ENCODE measurements at regions not wholly inside any gene's neighbourhood (a gene's known extent, or its start where the extent isn't known, plus 50 kb on each side); places are given as distances from the start of the nearest gene placed in this dataset.

DNA sequence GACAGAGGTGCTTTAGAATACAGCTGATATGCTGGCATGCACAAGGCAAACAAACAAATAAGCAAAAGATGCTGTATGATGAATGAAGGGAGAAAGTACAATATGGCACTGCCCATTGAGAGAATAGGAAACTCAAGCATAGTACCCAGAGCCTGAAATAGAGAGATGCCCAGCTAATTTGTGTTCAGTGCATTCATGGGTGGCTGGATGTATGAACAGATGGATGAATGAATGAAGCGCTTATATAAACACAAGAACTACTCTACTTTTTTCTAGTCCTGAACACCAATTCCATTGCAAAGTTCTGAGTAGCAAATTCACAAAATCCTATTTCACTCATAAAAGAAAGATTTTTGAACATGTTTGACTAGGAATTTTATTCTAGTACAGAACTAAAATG, 756.3 kb downstream of the SATB2 start:
- H3F3A ChIP-seq (ENCODE audit: insufficient read depth, low read length), result no peaks in the 10 kb centered on the region
- no peak overlapping the region for H3K9ac ChIP-seq (ENCODE audit: low read length)
- TF ChIP-seq, protein P1, sequence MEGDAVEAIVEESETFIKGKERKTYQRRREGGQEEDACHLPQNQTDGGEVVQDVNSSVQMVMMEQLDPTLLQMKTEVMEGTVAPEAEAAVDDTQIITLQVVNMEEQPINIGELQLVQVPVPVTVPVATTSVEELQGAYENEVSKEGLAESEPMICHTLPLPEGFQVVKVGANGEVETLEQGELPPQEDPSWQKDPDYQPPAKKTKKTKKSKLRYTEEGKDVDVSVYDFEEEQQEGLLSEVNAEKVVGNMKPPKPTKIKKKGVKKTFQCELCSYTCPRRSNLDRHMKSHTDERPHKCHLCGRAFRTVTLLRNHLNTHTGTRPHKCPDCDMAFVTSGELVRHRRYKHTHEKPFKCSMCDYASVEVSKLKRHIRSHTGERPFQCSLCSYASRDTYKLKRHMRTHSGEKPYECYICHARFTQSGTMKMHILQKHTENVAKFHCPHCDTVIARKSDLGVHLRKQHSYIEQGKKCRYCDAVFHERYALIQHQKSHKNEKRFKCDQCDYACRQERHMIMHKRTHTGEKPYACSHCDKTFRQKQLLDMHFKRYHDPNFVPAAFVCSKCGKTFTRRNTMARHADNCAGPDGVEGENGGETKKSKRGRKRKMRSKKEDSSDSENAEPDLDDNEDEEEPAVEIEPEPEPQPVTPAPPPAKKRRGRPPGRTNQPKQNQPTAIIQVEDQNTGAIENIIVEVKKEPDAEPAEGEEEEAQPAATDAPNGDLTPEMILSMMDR (IDR thresholded peaks at IDR 0.05; ENCODE audit: low read length), result no peak
- no peaks in the 10 kb centered on the region for H3K79me2 ChIP-seq (ENCODE audit: low read length)
- no peak overlapping the region for H3K27ac ChIP-seq (ENCODE audit: low read length)
- no peaks in the 10 kb centered on the region for H3K27me3 ChIP-seq (replicated peaks; ENCODE audit: insufficient read depth, low read length)
- no peaks in the 10 kb centered on the region for H3K36me3 ChIP-seq (replicated peaks; ENCODE audit: insufficient read depth, low read length)
- no peak overlapping the region for H3K4me3 ChIP-seq (ENCODE audit: low read length)
- H3K9me2 ChIP-seq (replicated peaks; ENCODE audit: insufficient read depth, low read length), result no peaks in the 10 kb centered on the region
- no peaks in the 10 kb centered on the region for H4K20me1 ChIP-seq (ENCODE audit: insufficient read depth, low read length)
- H3K4me1 ChIP-seq (ENCODE audit: low read length), result peaks cover 20% of the 10 kb centered on the region
- no peak overlapping the region for H2AFZ ChIP-seq (ENCODE audit: low read length)
- H3K9me3 ChIP-seq (replicated peaks; ENCODE audit: insufficient read depth, low read length), result no peaks in the 10 kb centered on the region
- no peak overlapping the region for H3K4me2 ChIP-seq (ENCODE audit: low read depth, low read length)
- DNase-seq, result no peak

- H3K4me1 ChIP-seq (ENCODE audit: low read length), result peaks cover 20% of the 10 kb centered on the region
- TF ChIP-seq, protein P1 (IDR thresholded peaks at IDR 0.05; ENCODE audit: low read length), result no peak
- no peak for TF ChIP-seq EZH2phosphoT487 (IDR thresholded peaks at IDR 0.05; ENCODE audit: low read length)
- no peak for TF ChIP-seq EZH2 (optimal IDR thresholded peaks at IDR 0.05; ENCODE audit: low read depth, low read length)
- H3K9ac ChIP-seq (ENCODE audit: low read length), result no peak overlapping the region
- no peaks in the 10 kb centered on the region for H3K27me3 ChIP-seq (replicated peaks; ENCODE audit: insufficient read depth, low read length)
- H3K27ac ChIP-seq (ENCODE audit: low read length), result no peak overlapping the region; the same call in 1 of the 2 replicates
- H4K20me1 ChIP-seq (ENCODE audit: insufficient read depth, low read length), result no peaks in the 10 kb centered on the region
- peak; percentile 74 for DNase-seq
- no peak overlapping the region for H2AFZ ChIP-seq (ENCODE audit: low read length)
- peak overlapping the region; percentile 19; the same call in 1 of the 2 replicates for H3K4me2 ChIP-seq (ENCODE audit: low read depth, low read length)
- H3K36me3 ChIP-seq (replicated peaks; ENCODE audit: insufficient read depth, low read length), result no peaks in the 10 kb centered on the region
- no peaks in the 10 kb centered on the region for H3K9me2 ChIP-seq (replicated peaks; ENCODE audit: insufficient read depth, low read length)
- H3K4me3 ChIP-seq (ENCODE audit: low read length), result no peak overlapping the region
- no peaks in the 10 kb centered on the region for H3K79me2 ChIP-seq (ENCODE audit: low read length)
- no peaks in the 10 kb centered on the region for H3K9me3 ChIP-seq (replicated peaks; ENCODE audit: insufficient read depth, low read length)
- no peaks in the 10 kb centered on the region for H3F3A ChIP-seq (ENCODE audit: insufficient read depth, low read length)
Observed at GRCh38 chr2:198700319-198700718, 757.4 kb downstream of the SATB2 start.

- TF ChIP-seq, protein P1 (IDR thresholded peaks at IDR 0.05; ENCODE audit: low read length), result no peak
- TF ChIP-seq EZH2phosphoT487 (IDR thresholded peaks at IDR 0.05; ENCODE audit: low read length) (no peak), EZH2 (optimal IDR thresholded peaks at IDR 0.05; ENCODE audit: low read depth, low read length) (no peak)
- no peak for DNase-seq
- H3K4me3 ChIP-seq (ENCODE audit: low read length), result no peak overlapping the region
- H3K36me3 ChIP-seq (replicated peaks; ENCODE audit: insufficient read depth, low read length), result no peaks in the 10 kb centered on the region
- no peaks in the 10 kb centered on the region for H3K27me3 ChIP-seq (replicated peaks; ENCODE audit: insufficient read depth, low read length)
- no peak overlapping the region for H2AFZ ChIP-seq (ENCODE audit: low read length)
- H3K4me1 ChIP-seq (ENCODE audit: low read length), result peaks cover 20% of the 10 kb centered on the region
- H3K4me2 ChIP-seq (ENCODE audit: low read depth, low read length), result no peak overlapping the region
- no peaks in the 10 kb centered on the region for H3F3A ChIP-seq (ENCODE audit: insufficient read depth, low read length)
- no peak overlapping the region for H3K27ac ChIP-seq (ENCODE audit: low read length)
- no peaks in the 10 kb centered on the region for H3K9me2 ChIP-seq (replicated peaks; ENCODE audit: insufficient read depth, low read length)
- H4K20me1 ChIP-seq (ENCODE audit: insufficient read depth, low read length), result no peaks in the 10 kb centered on the region
- no peaks in the 10 kb centered on the region for H3K9me3 ChIP-seq (replicated peaks; ENCODE audit: insufficient read depth, low read length)
- H3K79me2 ChIP-seq (ENCODE audit: low read length), result no peaks in the 10 kb centered on the region
- no peak overlapping the region for H3K9ac ChIP-seq (ENCODE audit: low read length)
Observed at GRCh38 chr2:198698230-198698629, 759.5 kb downstream of the SATB2 start.
